Liver (tissue), 8 donors: ENCODE measurements at regions not wholly inside any gene's neighbourhood (a gene's known extent, or its start where the extent isn't known, plus 50 kb on each side); places are given as distances from the start of the nearest gene placed in this dataset.

Source experiments
- DNase-seq: peaks from one replicate; pipeline ENCODE4 v3.0.0-alpha.2; 2017; ENCODE audit warnings: low spot score
- H3K27ac ChIP-seq, 2 donors: one replicate each; pipeline ENCODE4 v1.7.0; 2013; ENCODE audit warnings: inconsistent platforms in 2 of 2, low read length in 2 of 2, control low read depth in 1 of 2, low read depth in 1 of 2, mild to moderate bottlenecking in 1 of 2
- H3K27me3 ChIP-seq, 4 donors: one replicate each; pipeline versions ENCODE4 v1.6.1 to v1.7.0; 2013; ENCODE audit warnings: low read length in 3 of 4, inconsistent platforms in 1 of 4, mild to moderate bottlenecking in 1 of 4, moderate library complexity in 1 of 4; ENCODE audit not compliant: control insufficient read depth in 4 of 4, insufficient read depth in 4 of 4
- H3K36me3 ChIP-seq, 4 donors: one replicate each; pipeline versions ENCODE4 v1.6.1 to v1.7.0; 2013; ENCODE audit warnings: low read length in 3 of 4, mild to moderate bottlenecking in 3 of 4, low read depth in 1 of 4, moderate library complexity in 1 of 4; ENCODE audit not compliant: control insufficient read depth in 4 of 4, insufficient read depth in 3 of 4
- H3K4me1 ChIP-seq, 4 donors: one replicate each; pipeline versions ENCODE4 v1.6.1 to v1.7.0; 2013; ENCODE audit warnings: low read length in 3 of 4, mild to moderate bottlenecking in 3 of 4, moderate library complexity in 1 of 4; ENCODE audit not compliant: control insufficient read depth in 4 of 4, insufficient read depth in 4 of 4
- H3K4me3 ChIP-seq, 3 donors: one replicate each; pipeline versions ENCODE4 v1.6.1 to v1.7.0; 2013; ENCODE audit warnings: low read length in 3 of 3, control low read depth in 1 of 3, low read depth in 1 of 3, mild to moderate bottlenecking in 1 of 3
- H3K9ac ChIP-seq, 2 donors: one replicate each; pipeline ENCODE4 v1.7.0; 2013; ENCODE audit warnings: low read length in 2 of 2, mild to moderate bottlenecking in 2 of 2, moderate library complexity in 2 of 2, control low read depth in 1 of 2, low read depth in 1 of 2
- H3K9me3 ChIP-seq, 4 donors: one replicate each; pipeline versions ENCODE4 v1.6.1 to v1.7.0; 2013; ENCODE audit warnings: low read length in 3 of 4; ENCODE audit not compliant: control insufficient read depth in 4 of 4
- CTCF ChIP-seq: fragments of 150-350 bp; IDR thresholded peaks from 2 replicates; pipeline ENCODE4 v1.5.1; 2017; ENCODE audit warnings: improper control_type of control experiment, low read depth, low read length; ENCODE audit not compliant: missing input control
- EGR1 ChIP-seq, 2 donors: IDR thresholded peaks; 2 replicates each; pipeline ENCODE4 v1.6.1; 2016 to 2018; ENCODE audit warnings: antibody characterized with exemption in 2 of 2, low read depth in 2 of 2
- FOXA1 ChIP-seq: IDR thresholded peaks from 2 replicates; pipeline ENCODE4 v1.6.1; 2016; ENCODE audit warnings: antibody characterized with exemption
- FOXA2 ChIP-seq: IDR thresholded peaks from 2 replicates; pipeline ENCODE4 v1.6.1; 2016; ENCODE audit warnings: antibody characterized with exemption
- GABPA ChIP-seq, 2 donors: IDR thresholded peaks in 1 of 2; conservative IDR thresholded peaks in 1 of 2; 2 replicates each; pipeline ENCODE4 v1.6.1; 2016; ENCODE audit warnings: antibody characterized with exemption in 2 of 2, mild to moderate bottlenecking in 1 of 2, moderate library complexity in 1 of 2
- HNF4A ChIP-seq, 2 donors: conservative IDR thresholded peaks; 2 replicates each; pipeline ENCODE4 v1.6.1; 2016; ENCODE audit warnings: antibody characterized with exemption in 2 of 2, mild to moderate bottlenecking in 2 of 2
- HNF4G ChIP-seq: IDR thresholded peaks from 2 replicates; pipeline ENCODE4 v1.6.1; 2016; ENCODE audit warnings: antibody characterized with exemption
- JUND ChIP-seq, 2 donors: IDR thresholded peaks; 2 replicates each; pipeline ENCODE4 v1.6.1; 2016; ENCODE audit warnings: antibody characterized with exemption in 2 of 2
- NR2F2 ChIP-seq: IDR thresholded peaks from 2 replicates; pipeline ENCODE4 v1.6.1; 2016; ENCODE audit warnings: antibody characterized with exemption
- RAD21 ChIP-seq, 2 donors: IDR thresholded peaks; 2 replicates each; pipeline ENCODE4 v1.6.1; 2016; ENCODE audit warnings: antibody characterized with exemption in 2 of 2, mild to moderate bottlenecking in 2 of 2
- RXRA ChIP-seq, 2 donors: IDR thresholded peaks; 2 replicates each; pipeline ENCODE4 v1.6.1; 2017 to 2018; ENCODE audit warnings: antibody characterized with exemption in 2 of 2, mild to moderate bottlenecking in 1 of 2
- SP1 ChIP-seq: IDR thresholded peaks from 2 replicates; pipeline ENCODE4 v1.6.1; 2018; ENCODE audit warnings: antibody characterized with exemption, mild to moderate bottlenecking
- TAF1 ChIP-seq: conservative IDR thresholded peaks from 2 replicates; pipeline ENCODE4 v1.6.1; 2016; ENCODE audit warnings: antibody characterized with exemption, mild to moderate bottlenecking
- YY1 ChIP-seq: IDR thresholded peaks from 2 replicates; pipeline ENCODE4 v1.6.1; 2016; ENCODE audit warnings: antibody characterized with exemption, mild to moderate bottlenecking
- ZBTB33 ChIP-seq: IDR thresholded peaks from 2 replicates; pipeline ENCODE4 v1.6.1; 2016; ENCODE audit warnings: antibody characterized with exemption
- WGBS: extraction: QIAGEN DNeasy Blood & Tissue Kit; methylation state at CpG from one replicate; pipeline ENCODE4 v1.1.7; 2013; 5-methylcytosine and 5-hydroxymethylcytosine counted together
- TF ChIP-seq, protein P1 (sequence below): IDR thresholded peaks from 2 replicates; pipeline ENCODE4 v1.6.1; 2016; ENCODE audit warnings: antibody characterized with exemption
- TF ChIP-seq, protein P2 (sequence below): IDR thresholded peaks from 2 replicates; pipeline ENCODE4 v1.6.1; 2016; ENCODE audit warnings: antibody characterized with exemption, mild to moderate bottlenecking
- TF ChIP-seq, protein P3 (sequence below): IDR thresholded peaks from 2 replicates; pipeline ENCODE4 v1.6.1; 2016; ENCODE audit warnings: antibody characterized with exemption
- donor health status: healthy.
- donor health status: healthy.
- donor health status: healthy.
- donor health status: healthy.
- donor health status: healthy.

GRCh38 chr21:41110161-41110560 lies 57.8 kb upstream of the BACE2 start (continued):
- no peak for TF ChIP-seq ZBTB33

DNA sequence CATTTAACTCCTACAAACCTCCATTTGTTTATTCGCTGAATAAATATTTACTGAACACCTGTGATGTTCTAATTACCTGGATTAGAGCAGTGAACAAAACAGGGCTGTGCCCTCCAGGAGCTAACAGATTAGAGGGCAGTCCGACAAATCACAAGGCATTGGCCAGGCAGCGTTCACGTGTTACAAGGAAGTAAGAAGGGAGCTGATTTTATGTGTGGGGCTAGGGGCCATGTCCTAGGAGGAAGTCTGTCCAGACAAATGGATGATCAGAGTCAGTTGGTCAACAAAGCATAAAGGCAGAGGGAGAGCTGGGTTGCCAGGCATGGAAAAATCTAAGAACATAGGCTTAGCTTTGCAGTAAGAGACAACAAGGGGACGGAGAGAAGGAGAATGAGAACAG lies 57.3 kb upstream of the BACE2 start:
- Histone ChIP-seq H3K4me3 (no peak overlapping the region), H3K9ac (no peak overlapping the region), H3K27ac (no peak overlapping the region), H3K27me3 (peaks cover 0 to 8% (median 1%) of the 10 kb centered on the region in 4 donors), H3K4me1 (peaks cover 0 to 3% (median 0%) of the 10 kb centered on the region in 4 donors), H3K36me3 (no peaks in the 10 kb centered on the region), H3K9me3 (no peaks in the 10 kb centered on the region)
- 85% methylated on average over 5 of the region's 5 CpGs for WGBS
- DNase-seq: no peak
- no peak for TF ChIP-seq HNF4A (conservative IDR thresholded peaks at IDR 0.05)
- TF ChIP-seq RXRA (IDR thresholded peaks at IDR 0.05): no peak
- TF ChIP-seq EGR1 (IDR thresholded peaks at IDR 0.05; ENCODE audit: low read depth in 2 of 2): no peak
- TF ChIP-seq HNF4G: no peak
- no peak for TF ChIP-seq JUND (IDR thresholded peaks at IDR 0.05)
- TF ChIP-seq FOXA1: no peak
- TF ChIP-seq CTCF: no peak
- TF ChIP-seq, protein P1, sequence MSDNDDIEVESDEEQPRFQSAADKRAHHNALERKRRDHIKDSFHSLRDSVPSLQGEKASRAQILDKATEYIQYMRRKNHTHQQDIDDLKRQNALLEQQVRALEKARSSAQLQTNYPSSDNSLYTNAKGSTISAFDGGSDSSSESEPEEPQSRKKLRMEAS: no peak
- no peak for TF ChIP-seq TAF1
- TF ChIP-seq, protein P2, sequence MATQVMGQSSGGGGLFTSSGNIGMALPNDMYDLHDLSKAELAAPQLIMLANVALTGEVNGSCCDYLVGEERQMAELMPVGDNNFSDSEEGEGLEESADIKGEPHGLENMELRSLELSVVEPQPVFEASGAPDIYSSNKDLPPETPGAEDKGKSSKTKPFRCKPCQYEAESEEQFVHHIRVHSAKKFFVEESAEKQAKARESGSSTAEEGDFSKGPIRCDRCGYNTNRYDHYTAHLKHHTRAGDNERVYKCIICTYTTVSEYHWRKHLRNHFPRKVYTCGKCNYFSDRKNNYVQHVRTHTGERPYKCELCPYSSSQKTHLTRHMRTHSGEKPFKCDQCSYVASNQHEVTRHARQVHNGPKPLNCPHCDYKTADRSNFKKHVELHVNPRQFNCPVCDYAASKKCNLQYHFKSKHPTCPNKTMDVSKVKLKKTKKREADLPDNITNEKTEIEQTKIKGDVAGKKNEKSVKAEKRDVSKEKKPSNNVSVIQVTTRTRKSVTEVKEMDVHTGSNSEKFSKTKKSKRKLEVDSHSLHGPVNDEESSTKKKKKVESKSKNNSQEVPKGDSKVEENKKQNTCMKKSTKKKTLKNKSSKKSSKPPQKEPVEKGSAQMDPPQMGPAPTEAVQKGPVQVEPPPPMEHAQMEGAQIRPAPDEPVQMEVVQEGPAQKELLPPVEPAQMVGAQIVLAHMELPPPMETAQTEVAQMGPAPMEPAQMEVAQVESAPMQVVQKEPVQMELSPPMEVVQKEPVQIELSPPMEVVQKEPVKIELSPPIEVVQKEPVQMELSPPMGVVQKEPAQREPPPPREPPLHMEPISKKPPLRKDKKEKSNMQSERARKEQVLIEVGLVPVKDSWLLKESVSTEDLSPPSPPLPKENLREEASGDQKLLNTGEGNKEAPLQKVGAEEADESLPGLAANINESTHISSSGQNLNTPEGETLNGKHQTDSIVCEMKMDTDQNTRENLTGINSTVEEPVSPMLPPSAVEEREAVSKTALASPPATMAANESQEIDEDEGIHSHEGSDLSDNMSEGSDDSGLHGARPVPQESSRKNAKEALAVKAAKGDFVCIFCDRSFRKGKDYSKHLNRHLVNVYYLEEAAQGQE: no peak
- TF ChIP-seq, protein P3, sequence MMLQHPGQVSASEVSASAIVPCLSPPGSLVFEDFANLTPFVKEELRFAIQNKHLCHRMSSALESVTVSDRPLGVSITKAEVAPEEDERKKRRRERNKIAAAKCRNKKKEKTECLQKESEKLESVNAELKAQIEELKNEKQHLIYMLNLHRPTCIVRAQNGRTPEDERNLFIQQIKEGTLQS: no peak
- no peak for TF ChIP-seq FOXA2
- TF ChIP-seq SP1: no peak
- TF ChIP-seq GABPA (IDR thresholded peaks at IDR 0.05 in 1 of 2, conservative IDR thresholded peaks at IDR 0.05 in 1 of 2): no peak
- TF ChIP-seq RAD21 (IDR thresholded peaks at IDR 0.05): no peak
- TF ChIP-seq NR2F2: no peak
- no peak for TF ChIP-seq YY1
- no peak for TF ChIP-seq ZBTB33
